ENCODE measurements at regions not wholly inside any gene's neighbourhood (a gene's known extent, or its start where the extent isn't known, plus 50 kb on each side); places are given as distances from the start of the nearest gene placed in this dataset.

DNA sequence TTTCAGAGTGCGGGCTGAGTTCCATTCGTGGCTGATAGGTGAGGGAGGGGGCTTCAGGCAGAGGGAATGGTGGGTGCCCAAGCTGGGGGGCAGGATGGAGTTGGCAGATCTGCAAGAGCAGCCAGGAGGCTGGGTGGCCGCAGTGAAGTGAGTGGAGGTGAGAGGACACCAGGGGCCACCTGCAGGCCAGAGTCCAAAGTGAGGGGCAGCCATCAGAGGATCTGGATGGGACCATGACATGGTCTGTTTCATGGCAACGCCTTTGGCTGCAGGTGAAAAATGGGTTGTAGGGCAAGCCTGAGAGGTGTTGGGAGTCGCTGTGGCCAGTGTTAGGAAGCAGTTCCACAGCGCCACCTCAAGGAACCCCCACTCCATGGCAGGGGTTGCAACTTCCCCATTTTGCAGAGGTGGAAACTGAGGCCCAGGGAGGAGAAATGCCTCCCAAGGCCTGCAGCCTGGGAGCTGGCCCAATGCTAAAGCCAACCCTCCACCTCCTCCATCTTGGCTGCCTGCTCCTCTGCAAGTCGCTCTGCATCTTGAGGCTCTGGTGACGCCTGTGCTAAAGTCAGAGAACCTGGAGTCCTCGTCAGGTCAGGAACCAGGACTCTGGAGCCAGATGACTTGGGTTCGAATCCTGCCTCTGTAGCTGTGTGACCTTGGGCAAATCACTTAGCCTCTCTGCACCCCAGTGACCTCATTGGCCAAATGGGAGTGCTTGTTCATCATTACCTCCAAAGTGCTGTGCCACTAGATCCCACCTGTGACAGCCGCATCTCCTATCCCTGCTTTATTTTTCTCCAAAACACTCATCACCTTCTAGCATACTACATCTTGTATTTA is 153.8 kb downstream of the CEBPB start:
- Histone ChIP-seq H3K4me1 (peaks cover 0 to 22% (median 10%) of the 10 kb centered on the region in 4 donors), H3K27ac (no peak overlapping the region), H3K9me3 (no peaks in the 10 kb centered on the region), H3K27me3 (no peaks in the 10 kb centered on the region), H3K4me3 (no peak overlapping the region), H3K36me3 (no peaks in the 10 kb centered on the region)
- TF ChIP-seq POLR2A (IDR thresholded peaks at IDR 0.05) (no peak), EP300 (IDR thresholded peaks at IDR 0.05; ENCODE audit: low read depth) (no peak), POLR2AphosphoS5 (IDR thresholded peaks at IDR 0.05) (no peak)
- TF ChIP-seq, protein P1, sequence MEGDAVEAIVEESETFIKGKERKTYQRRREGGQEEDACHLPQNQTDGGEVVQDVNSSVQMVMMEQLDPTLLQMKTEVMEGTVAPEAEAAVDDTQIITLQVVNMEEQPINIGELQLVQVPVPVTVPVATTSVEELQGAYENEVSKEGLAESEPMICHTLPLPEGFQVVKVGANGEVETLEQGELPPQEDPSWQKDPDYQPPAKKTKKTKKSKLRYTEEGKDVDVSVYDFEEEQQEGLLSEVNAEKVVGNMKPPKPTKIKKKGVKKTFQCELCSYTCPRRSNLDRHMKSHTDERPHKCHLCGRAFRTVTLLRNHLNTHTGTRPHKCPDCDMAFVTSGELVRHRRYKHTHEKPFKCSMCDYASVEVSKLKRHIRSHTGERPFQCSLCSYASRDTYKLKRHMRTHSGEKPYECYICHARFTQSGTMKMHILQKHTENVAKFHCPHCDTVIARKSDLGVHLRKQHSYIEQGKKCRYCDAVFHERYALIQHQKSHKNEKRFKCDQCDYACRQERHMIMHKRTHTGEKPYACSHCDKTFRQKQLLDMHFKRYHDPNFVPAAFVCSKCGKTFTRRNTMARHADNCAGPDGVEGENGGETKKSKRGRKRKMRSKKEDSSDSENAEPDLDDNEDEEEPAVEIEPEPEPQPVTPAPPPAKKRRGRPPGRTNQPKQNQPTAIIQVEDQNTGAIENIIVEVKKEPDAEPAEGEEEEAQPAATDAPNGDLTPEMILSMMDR (IDR thresholded peaks at IDR 0.05), result no peak
- intact Hi-C loops (cut with DNase I; ENCODE audit: low total_unique reads), result no loop called here
- 79 to 86% methylated on average over 4 to 11 of the region's 11 CpGs for WGBS, 2 donors (ENCODE audit: low coverage in 1 of 2)
- in situ Hi-C loops (cut with MboI; ENCODE audit: low pct_ligation_motif_present in 1 of 4, low pct_unique_long_range_greater_than_20kb in 1 of 4, low sequenced_read_pairs in 3 of 4), result loop anchor here in 1 of 4 donors (25.0 kb wide), 1 partner anchor 132 kb away; no protein-coding TSS in a partner anchor
- no peak for DNase-seq

DNA sequence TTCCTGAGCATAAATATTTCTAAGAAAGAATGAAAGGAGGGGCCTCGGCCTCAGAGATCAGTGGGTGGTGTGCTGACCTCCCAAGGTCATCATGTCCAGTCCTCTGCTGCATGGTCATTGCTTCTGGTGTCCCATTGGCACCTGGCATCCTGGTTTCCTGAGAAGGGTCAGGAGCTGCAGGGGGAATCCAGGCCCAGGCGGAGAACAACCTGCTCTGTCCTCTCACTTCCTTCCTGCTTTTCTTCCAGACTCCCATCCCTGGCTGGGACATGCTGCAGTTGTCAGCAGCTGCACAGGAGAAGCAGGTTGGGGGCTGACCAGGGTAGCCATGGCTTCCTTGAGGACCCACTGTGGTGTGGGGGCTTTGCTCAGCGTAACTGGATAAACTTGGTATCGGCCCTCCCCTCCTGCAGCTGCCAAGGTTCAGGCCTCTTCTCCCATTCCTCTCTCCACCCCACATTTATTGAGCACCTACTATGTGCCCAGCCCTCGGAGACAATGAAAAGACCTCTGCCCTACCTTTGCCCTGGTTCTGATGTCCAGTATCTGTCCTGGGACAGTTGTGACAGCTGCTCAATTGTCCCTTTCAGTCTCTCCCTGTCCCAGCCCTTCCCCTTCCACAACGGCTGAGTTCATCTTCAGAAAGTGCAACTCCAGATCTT is 155.2 kb downstream of the CEBPB start:
- no peaks in the 10 kb centered on the region for H3K9me3 ChIP-seq
- no peak for TF ChIP-seq EP300 (IDR thresholded peaks at IDR 0.05; ENCODE audit: low read depth)
- TF ChIP-seq, protein P1 (IDR thresholded peaks at IDR 0.05), result no peak
- no peak for TF ChIP-seq POLR2AphosphoS5 (IDR thresholded peaks at IDR 0.05)
- no peak for TF ChIP-seq POLR2A (IDR thresholded peaks at IDR 0.05)
- no peak overlapping the region for H3K4me3 ChIP-seq
- intact Hi-C loops (cut with DNase I; ENCODE audit: low total_unique reads), result no loop called here
- no peaks in the 10 kb centered on the region for H3K27me3 ChIP-seq
- in situ Hi-C loops (cut with MboI; ENCODE audit: low pct_ligation_motif_present in 1 of 4, low pct_unique_long_range_greater_than_20kb in 1 of 4, low sequenced_read_pairs in 3 of 4), result loop anchor here in 1 of 4 donors (25.0 kb wide), 1 partner anchor 134 kb away; no protein-coding TSS in a partner anchor
- no peak for DNase-seq
- peaks cover 0 to 19% (median 9%) of the 10 kb centered on the region in 4 donors for H3K4me1 ChIP-seq
- H3K36me3 ChIP-seq, result no peaks in the 10 kb centered on the region
- WGBS, 2 donors (ENCODE audit: low coverage in 1 of 2), result 63% methylated on average over 6 of the region's 6 CpGs; no CpG with 5 or more reads in 1 of the 2 donors
- H3K27ac ChIP-seq, result peak overlapping the region; percentile 60 to 69 (median 66)

DNA sequence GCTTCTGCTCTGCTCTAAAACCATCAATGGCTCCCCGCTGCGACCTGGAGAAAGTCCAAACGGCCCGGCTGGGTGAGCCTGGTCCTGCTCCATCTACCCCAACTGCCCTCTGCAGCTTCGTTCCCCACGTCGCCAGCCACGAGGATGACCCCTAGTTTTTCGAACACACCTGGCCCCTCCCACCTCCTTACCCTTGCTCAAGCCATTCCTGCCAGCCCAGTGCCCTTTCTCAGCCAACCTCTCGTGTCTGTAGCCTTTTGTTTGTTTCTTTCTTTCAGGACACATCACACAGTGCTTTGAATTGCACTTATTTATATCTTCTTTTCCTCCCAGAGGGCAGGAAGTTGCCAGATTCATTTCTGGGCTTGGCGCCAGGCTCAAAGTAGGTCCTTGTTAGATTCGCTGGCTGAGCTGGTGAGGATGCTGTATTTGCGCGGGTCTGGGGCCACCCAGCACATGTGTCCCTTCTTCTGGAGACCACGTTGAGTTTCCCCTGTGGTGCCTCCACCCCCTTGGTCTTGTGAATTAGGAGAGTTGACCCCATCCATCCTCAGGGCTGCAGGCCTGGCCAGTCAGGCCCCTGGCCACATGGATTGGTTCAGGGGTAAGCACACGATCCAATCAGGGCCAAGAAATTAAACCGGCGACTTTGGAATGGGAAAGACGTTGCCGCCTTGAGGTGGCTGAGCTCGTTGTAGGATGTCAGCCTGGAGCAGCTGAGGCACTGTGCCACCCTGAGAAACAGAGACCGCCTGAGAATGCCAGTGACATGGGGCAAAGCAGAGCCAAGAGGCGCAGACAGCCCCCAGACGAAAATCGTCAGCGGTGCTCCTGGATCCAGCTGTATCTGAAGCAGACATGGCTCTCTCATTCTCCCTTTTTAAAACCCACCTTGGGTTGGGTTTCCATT is 156.0 kb downstream of the CEBPB start:
- Histone ChIP-seq H3K9me3 (no peaks in the 10 kb centered on the region), H3K36me3 (no peaks in the 10 kb centered on the region), H3K4me1 (peaks cover 0 to 19% (median 9%) of the 10 kb centered on the region in 4 donors), H3K27ac (peak overlapping the region; percentile 60 to 69 (median 66)), H3K27me3 (no peaks in the 10 kb centered on the region), H3K4me3 (no peak overlapping the region)
- WGBS, 2 donors (ENCODE audit: low coverage in 1 of 2), result 27 to 43% methylated on average over 10 to 26 of the region's 26 CpGs
- in situ Hi-C loops (cut with MboI; ENCODE audit: low pct_ligation_motif_present in 1 of 4, low pct_unique_long_range_greater_than_20kb in 1 of 4, low sequenced_read_pairs in 3 of 4), result loop anchor here in 1 of 4 donors (25.0 kb wide), 1 partner anchor 134 kb away; no protein-coding TSS in a partner anchor
- intact Hi-C loops (cut with DNase I; ENCODE audit: low total_unique reads), result no loop called here
- DNase-seq, result peak; percentile 83
- TF ChIP-seq POLR2A (IDR thresholded peaks at IDR 0.05), result peak; percentile 31
- TF ChIP-seq POLR2AphosphoS5 (IDR thresholded peaks at IDR 0.05), result peak in 2 of 3 donors; percentile 54 to 61
- TF ChIP-seq EP300 (IDR thresholded peaks at IDR 0.05; ENCODE audit: low read depth), result no peak

DNA sequence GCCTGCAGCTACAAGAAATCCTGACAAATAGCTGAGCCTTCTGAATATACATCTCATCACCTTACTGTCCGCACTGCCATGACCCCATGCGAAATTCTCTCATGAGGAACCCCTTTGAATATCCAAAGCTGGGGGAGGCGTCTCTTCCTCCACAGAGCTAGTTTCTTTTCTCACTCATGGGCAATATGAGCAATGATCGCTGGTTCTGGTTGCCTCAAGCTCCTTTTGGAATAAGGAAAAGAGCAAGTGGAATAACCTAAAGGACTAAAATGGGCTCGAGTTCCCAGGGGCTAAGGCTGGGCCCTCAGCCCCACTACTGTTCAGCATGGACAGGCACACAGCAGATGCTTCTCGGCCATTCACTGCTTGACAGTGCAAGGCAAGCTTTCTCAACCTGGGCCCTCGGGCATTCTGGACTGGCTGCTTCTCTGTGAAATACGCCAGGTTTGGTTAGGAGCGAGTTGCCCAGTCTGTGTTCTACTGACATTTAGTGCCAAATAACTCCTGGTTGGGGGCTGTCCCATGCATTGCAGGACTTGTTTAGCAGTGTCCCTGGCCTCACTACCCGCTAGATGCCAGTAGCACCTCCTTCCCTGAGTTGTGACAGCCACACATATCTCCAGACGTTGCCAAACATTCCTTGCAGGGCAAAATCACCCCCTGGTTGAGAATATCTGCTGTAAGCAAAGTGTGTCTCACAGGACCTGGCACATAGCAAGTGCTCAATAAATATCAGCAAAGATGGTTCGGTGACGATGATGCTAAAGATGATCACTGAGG is 156.8 kb downstream of the CEBPB start:
- DNase-seq, result no peak
- in situ Hi-C loops (cut with MboI; ENCODE audit: low pct_ligation_motif_present in 1 of 4, low pct_unique_long_range_greater_than_20kb in 1 of 4, low sequenced_read_pairs in 3 of 4), result loop anchor here in 1 of 4 donors (25.0 kb wide), 1 partner anchor 135 kb away; no protein-coding TSS in a partner anchor

More for the DNA sequence above, 156.8 kb downstream of the CEBPB start:
- TF ChIP-seq EP300 (IDR thresholded peaks at IDR 0.05; ENCODE audit: low read depth) (no peak), POLR2AphosphoS5 (IDR thresholded peaks at IDR 0.05) (no peak), POLR2A (IDR thresholded peaks at IDR 0.05) (no peak)
- TF ChIP-seq, protein P1 (IDR thresholded peaks at IDR 0.05), result no peak
- Histone ChIP-seq H3K4me1 (peaks cover 0 to 19% (median 9%) of the 10 kb centered on the region in 4 donors), H3K9me3 (no peaks in the 10 kb centered on the region), H3K27me3 (no peaks in the 10 kb centered on the region), H3K4me3 (no peak overlapping the region), H3K27ac (peak overlapping the region; percentile 60 to 69 (median 66)), H3K36me3 (no peaks in the 10 kb centered on the region)
- intact Hi-C loops (cut with DNase I; ENCODE audit: low total_unique reads), result no loop called here
- WGBS, 2 donors (ENCODE audit: low coverage in 1 of 2), result 69 to 81% methylated on average over 6 to 13 of the region's 13 CpGs
